Pons (tissue), 1 donor: ENCODE measurements at regions not wholly inside any gene's neighbourhood (a gene's known extent, or its start where the extent isn't known, plus 50 kb on each side); places are given as distances from the start of the nearest gene placed in this dataset.
"Not testable (repeated sequence)": the region's sequence is repeated elsewhere in the genome, so short reads cannot be mapped to it uniquely, and the experiment has no call there.

ENCODE experiments used
- DNase-seq: peaks from one replicate; pipeline ENCODE4 v3.0.0-alpha.2; 2016; ENCODE audit warnings: low spot score

DNA sequence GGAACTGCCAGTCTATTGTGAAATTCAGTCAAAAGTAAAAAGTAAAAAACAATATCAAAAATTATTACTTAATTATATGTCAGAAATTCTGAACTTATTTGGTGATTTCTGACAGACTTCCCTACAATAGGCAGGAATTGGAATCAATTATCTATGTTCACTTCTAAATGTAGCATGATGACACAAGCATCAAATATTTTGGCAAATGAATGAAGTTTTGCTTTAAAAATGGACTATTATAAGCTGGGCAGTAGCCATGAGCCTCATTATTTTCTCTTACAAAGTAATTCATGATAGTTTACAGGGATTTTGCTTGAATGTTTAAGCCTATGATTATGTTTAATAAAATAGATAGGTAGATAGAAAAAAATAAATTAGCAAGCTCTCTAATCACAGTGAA, 582.6 kb downstream of the SLITRK6 start:
- no peak for DNase-seq

DNA sequence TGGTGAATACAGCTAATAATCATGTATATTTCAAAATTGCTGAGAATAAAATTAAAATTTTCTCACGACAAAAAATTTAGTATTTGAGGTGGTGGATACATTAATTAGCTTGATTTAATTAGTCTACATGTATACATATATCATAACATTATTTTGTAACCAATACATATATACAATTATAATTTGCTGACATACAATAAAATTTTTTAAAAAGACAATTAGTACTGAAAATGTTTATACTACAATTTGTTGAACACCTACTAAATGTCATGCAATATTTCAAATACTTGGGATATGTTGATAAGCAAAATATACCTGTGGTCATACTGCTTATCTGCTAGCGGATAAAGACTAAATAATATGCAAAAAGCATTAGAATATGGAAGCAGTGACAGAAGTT, 586.5 kb downstream of the SLITRK6 start:
- no peak for DNase-seq

DNA sequence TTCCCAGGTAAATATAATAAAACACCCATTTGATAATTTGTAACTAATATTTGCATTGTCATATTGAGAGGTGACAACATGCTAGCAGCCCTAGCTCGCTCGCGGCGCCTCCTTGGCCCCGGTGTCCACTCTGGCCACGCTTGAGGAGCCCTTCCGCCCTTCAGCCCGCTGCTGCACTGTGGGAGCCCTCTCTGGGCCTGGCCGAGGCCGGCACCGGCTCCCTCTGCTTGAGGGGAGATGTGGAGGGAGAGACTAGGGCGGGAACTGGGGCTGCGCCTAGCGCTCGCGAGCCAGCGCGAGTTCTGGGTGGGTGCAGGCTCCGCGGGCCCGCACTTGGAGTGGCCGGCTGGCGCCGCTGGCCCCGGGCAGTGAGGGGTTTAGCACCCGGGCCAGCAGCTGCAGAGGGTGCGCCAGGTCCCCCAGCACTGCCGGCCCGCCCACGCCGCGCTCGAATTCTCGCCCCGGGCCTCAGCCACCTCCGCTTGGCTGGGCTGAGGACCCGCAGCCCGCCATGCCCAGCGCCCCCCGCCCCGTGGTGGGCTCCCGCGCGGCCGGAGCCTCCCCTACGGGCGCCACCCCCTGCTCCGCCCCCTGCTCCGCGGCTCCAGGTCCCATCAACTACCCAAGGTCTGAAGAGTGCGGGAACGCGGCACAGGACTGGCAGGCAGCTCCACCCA, 594.4 kb downstream of the SLITRK6 start:
- no peak for DNase-seq

DNA sequence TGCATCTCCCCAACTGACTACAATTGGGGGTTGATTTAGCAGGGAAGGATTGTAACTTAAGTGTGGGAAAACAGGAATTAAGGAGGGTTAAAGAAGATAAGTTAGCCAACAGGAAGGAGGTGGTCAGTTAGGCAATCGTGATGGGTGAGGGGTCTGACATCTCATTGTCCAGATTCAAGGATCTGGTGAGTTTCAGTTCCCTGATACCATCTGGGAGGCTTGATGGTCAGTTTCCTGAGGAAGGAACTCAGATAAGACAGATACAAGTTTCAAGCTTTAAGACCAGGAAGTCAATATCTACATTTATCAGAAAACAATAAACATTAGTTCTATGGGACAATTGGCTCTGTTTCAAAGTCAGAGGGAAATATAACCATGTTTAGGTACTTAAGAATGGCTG, 601.8 kb downstream of the SLITRK6 start:
- no peak for DNase-seq

DNA sequence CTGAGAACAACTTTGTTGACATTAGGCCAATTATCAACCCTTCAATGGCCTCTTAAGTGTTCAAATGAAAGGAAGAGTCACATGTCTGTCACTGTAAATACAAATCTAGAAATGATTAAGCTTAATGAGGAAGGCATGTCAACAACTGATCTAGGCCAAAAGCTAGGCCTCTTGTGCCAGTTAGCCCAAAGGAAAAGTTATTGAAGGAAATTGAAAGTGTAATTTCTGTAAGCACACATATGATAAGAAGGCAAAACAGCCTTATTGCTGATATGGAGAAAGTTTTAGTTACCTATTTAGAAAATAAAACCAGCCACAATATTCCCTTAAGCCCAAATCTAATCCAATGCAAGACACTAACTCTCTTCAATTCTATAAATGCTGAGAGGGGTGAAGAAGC, 604.7 kb downstream of the SLITRK6 start:
- no peak for DNase-seq

DNA sequence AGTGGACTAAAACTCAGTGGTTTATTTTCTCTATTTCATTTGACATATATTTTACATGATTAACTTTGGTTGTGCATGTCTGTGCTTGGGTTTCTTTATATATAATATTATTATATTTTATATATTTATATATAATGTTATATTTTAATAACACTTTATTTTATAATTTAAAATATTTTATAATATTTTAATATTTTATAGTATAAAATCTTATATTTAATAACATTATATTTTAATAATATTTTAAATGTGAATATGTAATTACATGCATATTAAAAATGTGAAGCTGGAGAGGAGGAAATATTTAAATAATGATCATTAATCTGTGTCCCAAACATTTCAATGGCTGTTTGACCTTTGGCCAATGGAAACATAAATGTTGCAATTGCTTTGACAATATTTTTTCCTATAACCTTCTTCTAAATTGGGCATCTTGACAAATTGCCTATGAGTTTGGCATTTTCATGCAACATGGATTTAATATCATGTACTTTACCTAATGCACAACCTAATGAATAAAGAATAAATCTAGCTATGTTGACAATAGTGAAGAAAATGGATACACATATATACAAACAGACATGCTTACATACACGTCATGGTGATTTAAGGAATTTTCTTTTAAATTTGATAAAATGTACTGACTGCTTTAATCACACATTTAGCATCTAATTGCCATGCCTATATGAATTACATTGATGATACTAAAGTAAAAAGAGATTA, 607.1 kb downstream of the SLITRK6 start:
- no peak for DNase-seq

DNA sequence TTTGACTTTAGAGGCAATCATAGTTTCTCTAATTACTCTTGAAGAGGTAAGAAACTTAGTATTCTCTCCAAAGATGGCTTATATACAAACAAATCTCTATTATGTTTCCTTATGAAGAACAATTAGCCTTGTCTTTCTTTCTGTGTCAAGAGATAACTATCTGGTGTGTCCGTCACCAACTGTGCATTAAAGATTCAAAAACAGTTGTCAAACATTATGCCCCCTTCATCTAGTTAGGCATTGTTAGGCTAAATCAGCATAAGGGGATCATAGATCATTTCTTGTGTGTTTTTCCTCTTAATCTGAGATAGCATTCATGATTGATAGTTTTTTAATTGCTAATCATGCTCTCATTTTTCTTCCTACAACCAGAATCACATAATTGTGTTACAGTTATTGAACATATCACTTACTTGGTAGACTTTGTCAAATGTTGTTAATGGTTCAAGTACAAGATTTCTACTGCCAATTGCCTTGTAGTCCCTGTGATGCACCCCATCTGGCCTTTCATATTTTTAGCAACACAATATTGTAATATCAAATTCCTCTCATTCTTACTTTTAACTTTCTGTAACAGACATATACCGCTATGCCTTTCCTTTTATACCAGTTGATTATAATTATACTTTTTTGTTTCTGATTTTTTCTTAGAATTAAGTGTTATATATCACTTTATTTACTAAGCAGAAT, 612.7 kb downstream of the SLITRK6 start:
- DNase-seq, result no peak

DNA sequence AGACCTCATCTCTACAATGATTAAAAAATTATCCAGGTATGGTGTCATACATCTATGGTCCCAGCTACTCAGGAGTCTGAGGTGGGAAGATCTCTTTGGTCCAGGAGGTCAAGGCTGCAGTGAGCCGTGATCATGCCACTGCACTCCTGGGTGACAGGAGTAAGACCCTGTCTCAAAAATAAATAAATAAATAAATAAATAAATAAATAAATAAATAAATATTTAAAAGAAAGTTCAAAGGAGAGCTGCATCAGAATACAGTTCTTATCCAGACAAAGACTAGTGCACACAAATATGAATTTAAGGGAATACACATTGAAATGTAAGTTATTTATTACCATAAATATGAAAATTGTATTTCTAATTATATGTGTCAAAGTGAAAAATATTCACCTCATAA, 624.9 kb downstream of the SLITRK6 start:
- no peak for DNase-seq

DNA sequence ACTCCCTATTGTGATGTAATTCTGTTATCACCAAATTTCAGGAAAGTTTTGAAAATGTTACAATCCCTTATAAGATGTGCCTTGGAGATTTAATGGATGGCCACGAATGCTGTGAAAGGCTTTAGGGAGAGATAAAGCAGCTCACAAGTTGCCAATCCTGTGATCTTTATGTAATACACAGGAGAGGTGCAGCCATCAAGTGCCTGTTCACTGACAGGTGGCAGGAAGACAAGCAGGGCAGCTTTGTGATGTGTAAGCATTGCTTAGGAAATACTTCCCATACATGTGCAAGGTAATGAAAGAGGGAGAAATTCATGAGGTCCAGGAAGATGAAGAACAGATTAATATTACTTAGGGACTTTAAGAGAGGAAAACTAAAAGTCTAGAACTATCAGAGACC, 628.8 kb downstream of the SLITRK6 start:
- no peak for DNase-seq

DNA sequence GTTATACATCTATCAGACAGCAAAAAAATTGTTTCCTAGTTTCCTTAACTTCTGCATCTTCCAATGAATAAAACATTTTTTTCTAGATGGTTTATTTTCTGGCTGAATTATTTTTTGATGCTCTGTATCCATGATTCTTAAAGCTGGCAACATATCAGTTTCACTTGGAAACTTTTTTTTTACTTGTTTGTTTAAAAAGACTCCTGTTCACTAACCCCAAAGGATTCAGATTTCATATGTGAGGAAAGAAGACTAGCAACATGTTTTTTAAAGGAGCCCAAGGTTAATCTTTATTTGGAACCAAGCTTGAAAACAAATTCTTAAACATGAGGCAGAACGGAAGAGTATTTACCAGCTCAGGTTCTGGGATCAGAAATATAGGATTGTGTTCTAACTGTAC, 632.3 kb downstream of the SLITRK6 start:
- DNase-seq, result no peak

DNA sequence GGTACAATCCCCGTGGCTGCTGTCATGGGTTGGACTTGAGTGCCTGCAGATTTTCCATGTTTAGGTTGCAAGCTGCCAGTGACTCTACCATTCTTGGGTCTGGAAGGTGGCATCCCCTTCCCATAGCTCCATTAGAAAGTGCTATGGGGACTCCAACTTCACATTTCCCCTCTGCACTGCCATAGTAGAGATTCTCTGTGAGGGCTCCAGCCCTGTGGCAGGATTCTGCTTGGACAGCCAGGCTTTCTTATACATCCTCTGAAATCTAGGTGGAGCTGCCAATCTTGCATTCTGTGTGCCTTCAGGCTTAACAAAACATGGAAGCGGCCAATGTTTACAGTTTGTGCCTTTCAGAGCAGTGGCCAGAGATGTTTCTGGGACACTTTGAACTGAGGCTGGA, 636.2 kb downstream of the SLITRK6 start:
- no peak for DNase-seq

DNA sequence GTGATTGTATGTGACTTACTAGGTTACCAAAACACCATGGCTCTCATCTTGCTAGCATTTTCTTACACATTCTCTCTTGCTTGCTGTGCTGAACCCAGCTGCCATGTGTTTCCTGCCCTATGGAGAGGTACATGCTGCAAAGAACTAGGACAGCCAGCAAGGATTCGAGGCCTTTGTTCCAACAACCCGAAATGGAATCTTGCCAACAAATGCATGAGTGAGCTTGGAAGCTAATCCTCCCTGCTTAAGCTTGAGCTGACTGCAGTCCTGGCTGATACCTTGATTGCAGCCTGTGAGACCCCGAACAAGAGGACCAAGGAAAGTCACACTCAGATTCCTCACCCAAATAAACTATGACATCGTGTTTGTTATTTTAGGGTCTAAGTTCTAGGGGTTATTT, 651.2 kb downstream of the SLITRK6 start:
- DNase-seq, result peak; percentile 2

DNA sequence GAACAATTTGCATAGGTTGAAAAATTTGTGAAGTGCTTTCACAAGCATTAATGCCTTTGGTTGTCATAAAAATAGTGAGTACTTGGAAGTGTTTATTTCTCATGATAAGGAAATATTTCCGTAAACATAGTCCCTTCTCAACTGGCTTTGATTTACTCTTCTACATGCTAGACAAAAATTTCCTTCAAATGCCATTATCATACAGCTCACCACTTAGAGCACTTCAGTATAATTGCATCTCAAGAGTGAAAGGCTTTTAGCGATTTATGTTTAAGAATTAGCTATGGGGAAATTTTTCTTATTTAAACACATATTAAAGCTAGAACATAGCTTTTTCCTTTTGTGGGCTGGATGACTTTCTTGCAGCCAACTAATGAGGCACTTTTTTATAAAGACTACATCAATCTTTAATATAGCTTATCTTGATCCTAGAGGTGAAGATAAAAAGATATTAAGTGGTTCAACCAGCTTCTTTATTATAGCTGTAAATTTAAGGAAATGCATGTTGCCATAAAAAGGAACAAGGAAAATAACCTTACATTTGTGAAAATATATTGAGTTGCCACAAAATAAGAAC, 656.8 kb downstream of the SLITRK6 start:
- no peak for DNase-seq

DNA sequence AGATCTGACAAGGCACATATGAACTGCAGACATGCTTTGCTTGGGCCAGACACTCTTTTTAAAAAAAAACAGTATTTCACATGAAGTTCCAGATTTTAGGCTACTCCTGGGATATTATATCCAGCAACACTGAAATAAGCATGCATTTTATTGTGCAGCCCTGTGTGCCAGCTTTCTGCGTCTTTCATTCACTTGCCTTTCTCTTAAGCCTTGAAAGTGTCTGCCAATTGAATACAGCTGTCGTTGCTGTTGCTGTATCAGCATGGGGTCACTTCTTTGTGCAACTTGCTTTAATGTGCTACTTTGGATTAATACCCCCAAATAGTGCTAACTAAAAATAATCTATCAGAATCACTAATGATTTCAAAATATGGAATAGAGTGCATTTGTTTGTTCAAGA, 657.8 kb downstream of the SLITRK6 start:
- no peak for DNase-seq

DNA sequence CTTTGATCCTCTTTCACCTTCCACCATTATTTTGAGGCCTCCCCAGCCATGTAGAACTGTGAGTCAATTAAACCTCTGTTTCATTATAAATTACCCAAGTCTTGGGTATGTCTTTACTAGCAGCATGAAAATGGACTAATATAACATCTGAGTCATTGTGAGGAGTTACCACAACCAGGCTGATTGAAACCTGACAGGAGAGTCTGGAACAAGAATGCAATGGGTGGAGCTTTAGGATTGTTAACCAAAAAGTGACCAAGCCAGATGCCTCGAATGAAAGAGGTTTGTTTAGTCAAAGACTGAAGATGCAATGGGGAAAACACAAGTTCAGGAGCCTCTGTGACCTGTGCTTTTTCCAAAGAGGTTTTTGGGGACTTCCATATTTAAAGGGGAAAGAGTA, 659.0 kb downstream of the SLITRK6 start:
- DNase-seq, result no peak

DNA sequence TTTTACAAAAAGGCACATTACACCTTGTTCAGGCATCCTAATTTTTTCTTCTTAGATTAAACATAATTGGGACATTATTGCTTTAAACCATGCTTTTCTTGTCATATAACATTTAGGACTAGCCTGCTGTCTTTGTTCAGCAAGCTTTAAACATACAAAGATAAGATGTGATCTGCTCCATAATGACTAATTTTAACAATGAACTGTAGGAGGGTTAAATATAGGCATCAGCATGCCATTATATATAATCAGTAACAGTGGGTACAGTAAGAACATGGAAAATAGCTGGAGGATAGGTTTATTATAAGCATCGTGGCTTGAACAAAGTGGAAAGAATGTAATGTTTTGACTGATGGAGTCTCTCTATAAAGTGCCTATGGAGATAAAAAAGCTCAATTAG, 661.7 kb downstream of the SLITRK6 start:
- no peak for DNase-seq

DNA sequence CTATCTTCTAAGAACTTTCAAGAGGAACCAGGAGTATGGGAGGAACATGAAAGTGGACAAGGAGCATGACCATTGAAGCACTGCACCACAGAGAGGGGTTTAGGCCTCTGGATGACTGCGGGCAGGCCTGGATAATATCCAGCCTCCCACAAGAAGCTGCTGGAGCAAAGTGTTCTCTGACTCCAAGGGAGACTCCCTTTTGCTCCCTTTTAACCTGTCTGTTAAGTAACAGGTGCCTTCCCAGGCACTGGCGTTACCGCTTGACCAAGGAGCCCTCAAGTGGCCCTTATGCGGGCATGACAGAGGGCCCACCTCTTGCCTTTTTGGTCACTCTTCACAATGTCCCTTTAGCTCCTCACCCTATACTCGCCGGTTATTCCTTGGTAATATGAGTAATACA, 666.2 kb downstream of the SLITRK6 start:
- DNase-seq, result no peak

DNA sequence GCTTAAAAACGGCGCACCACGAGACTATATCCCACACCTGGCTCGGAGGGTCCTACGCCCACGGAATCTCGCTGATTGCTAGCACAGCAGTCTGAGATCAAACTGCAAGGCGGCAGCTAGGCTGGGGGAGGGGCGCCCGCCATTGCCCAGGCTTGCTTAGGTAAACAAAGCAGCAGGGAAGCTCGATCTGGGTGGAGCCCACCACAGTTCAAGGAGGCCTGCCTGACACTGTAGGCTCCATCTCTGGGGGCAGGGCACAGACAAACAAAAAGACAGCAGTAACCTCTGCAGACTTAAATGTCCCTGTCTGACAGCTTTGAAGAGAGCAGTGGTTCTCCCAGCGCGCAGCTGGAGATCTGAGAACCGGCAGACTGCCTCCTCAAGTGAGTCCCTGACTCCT, 675.7 kb downstream of the SLITRK6 start:
- DNase-seq, result not testable (repeated sequence)

DNA sequence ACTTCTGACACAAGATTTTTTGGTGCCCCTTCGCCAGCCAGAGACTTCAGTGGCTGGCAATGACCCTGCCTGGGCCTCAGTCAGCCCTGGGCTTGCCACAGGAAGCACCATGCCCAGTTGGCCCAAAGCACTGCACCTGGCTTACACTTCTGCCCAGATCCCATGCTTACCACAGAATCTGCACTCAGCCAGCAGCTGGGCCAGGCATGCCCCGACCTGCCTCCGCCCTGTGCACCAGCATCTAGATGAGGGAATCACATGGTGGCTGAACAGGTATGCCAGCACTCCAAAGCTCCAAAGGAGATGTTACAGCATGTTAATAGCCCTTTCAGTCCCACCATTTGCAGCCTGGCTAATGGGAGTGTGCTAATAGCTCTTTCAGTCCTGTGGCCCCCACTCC, 690.9 kb downstream of the SLITRK6 start:
- no peak for DNase-seq

DNA sequence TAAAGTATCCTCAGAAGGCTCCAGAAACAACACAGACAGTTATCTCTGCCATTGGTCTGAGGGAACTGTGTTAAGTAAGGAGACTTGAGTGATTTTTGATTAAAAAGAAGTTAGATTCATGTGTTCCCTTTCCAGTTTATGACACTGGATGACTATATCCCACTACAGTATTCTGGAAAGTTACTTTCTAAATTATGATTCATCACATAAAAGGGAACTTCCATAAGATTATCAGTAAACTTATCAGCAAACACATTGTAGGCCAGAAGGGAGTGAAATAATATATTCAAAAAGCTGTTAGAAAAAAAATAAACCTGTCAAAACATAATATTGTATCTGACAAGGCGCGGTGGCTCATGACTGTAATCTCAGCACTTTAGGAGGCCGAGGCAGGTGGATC, 700.0 kb downstream of the SLITRK6 start:
- DNase-seq, result no peak

DNA sequence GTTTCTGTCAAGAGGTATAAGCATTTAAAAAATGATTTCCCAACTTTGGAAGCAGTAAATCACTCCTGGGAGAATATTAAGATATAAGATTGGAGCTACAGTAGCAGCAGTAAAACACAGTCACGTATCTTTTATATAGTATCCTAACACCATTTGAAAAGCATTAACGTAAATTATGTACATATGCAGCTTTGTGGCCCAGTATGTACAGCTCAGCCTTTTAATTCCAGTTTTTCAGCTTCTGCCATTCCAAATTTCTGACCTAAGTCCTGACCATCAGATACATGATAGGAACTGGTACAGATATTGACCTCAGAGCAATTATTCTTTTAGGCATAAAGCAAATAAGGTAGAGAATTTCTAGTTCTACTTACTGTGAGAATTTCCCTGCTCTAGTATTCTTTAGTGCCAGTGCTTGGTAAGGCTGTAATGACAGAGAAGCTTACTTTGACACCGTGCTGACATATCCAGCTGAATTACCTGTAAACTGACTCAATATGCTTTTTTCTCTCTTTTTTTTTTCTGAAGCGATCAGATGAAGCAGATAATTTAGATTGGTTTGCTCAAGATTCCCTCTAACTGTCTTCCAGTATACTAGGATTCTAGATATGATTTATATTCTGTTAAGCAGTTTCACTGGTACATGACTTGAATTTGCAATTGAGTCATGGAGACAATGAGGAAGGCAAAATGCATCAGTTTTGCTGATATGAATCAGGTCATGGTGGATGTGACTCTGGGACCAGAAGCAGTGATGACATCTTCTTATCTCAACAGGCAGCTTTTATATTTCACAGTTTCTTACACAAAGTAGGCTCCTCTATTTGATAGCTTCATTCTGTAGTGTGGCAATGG, 703.6 kb downstream of the SLITRK6 start:
- DNase-seq, result no peak

DNA sequence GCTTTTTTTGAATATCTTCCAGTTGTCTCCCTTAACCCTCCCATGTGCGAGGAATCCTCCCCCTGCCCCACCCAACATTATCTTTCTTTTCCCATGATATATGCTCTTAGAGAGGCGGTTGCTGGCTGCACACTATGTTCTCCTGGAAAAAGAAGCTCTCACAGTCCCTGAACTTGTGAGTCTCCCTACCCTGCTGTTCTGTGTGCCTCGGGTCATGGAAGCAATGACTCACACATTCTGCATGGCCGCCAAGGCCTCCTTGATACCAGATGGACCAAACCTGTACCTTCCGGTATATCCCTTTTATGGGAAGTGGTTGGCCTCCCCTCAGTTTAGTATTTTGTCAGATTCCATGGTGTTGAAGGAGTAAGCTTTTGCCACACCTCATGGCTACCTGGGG, 705.4 kb downstream of the SLITRK6 start:
- no peak for DNase-seq
